ENCODE measurements at regions not wholly inside any gene's neighbourhood (a gene's known extent, or its start where the extent isn't known, plus 50 kb on each side); places are given as distances from the start of the nearest gene placed in this dataset.
"Not testable (repeated sequence)": the region's sequence is repeated elsewhere in the genome, so short reads cannot be mapped to it uniquely, and the experiment has no call there.

DNA sequence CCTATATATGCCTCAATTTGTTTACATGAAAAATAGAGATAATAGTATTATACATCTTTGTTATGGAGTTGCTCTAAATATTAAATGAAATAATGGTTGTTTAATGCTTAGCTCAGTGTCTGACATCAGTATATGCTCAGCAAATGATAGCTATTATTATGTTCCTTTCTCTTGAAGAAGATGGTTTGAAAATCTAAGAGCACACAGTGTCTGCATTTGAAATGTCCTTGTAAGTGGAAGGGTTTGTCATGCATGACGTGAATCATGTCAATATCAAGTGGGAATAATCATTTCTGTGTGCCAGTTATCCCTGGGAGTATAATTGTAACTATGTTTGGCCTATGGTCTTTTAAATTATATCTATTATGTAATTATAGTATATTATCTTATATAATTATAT, 377.5 kb upstream of the SORCS1 start:
- H3K27me3 ChIP-seq (ENCODE audit: control insufficient read depth, insufficient read depth, low read length), result no peaks in the 10 kb centered on the region
- H3K4me1 ChIP-seq (ENCODE audit: control insufficient read depth, insufficient read depth, low read length), result peaks cover 22% of the 10 kb centered on the region

DNA sequence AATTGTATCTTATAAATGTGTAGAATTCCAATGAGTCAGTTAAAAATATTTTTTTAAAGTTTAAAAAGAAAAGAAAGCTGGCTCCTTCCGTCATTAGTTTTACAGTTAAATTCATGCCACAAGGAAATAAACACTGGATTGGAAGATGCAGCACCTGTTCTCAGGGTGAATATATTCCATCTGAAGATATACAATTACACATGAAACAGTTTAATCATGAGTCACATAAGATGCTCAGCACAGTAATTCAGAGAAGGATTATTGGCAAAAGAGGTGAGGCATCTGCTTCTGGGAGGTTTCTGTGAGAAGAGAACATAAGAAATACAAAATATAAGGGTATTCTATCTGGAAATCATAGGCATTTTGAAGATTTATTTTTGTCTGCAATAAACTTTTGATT, 376.5 kb upstream of the SORCS1 start:
- Histone ChIP-seq H3K9ac (ENCODE audit: low read depth, low read length) (no peak overlapping the region), H3K4me3 (ENCODE audit: low read depth, low read length) (no peak overlapping the region), H3K27me3 (ENCODE audit: control insufficient read depth, insufficient read depth, low read length) (no peaks in the 10 kb centered on the region), H3K4me1 (ENCODE audit: control insufficient read depth, insufficient read depth, low read length) (peaks cover 17% of the 10 kb centered on the region), H3K9me3 (ENCODE audit: control insufficient read depth, insufficient read depth, low read length) (no peaks in the 10 kb centered on the region), H3K36me3 (ENCODE audit: control insufficient read depth, insufficient read depth, low read length) (no peaks in the 10 kb centered on the region), H3K27ac (ENCODE audit: low read depth, low read length) (no peak overlapping the region)

More for the DNA sequence above, 377.5 kb upstream of the SORCS1 start:
- H3K9me3 ChIP-seq (ENCODE audit: control insufficient read depth, insufficient read depth, low read length), result no peaks in the 10 kb centered on the region
- H3K27ac ChIP-seq (ENCODE audit: low read depth, low read length), result no peak overlapping the region
- no peak overlapping the region for H3K4me3 ChIP-seq (ENCODE audit: low read depth, low read length)
- no peaks in the 10 kb centered on the region for H3K36me3 ChIP-seq (ENCODE audit: control insufficient read depth, insufficient read depth, low read length)
- no peak overlapping the region for H3K9ac ChIP-seq (ENCODE audit: low read depth, low read length)

DNA sequence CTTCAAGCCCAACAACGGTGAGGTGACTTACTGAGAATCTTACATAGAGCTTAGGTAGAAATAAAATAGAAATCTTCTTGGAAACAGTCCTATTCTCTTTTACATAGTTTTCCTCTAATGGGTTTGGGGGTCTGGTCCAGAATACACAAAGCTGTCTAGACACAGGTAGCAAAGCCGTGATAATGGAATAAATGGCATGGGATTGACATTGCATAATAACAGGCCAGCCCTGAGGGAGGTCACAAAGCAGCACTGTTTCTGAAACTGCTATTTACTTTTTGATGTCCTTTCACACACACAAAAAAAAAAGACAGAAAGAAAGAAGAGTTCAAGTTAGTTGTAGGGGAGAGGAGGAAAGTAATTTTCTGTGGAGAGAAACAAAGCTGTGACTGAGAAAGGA, 364.8 kb upstream of the SORCS1 start:
- no peaks in the 10 kb centered on the region for H3K9me3 ChIP-seq (ENCODE audit: control insufficient read depth, insufficient read depth, low read length)
- no peak overlapping the region for H3K4me3 ChIP-seq (ENCODE audit: low read depth, low read length)
- peak overlapping the region; percentile 63 for H3K27ac ChIP-seq (ENCODE audit: low read depth, low read length)
- no peaks in the 10 kb centered on the region for H3K36me3 ChIP-seq (ENCODE audit: control insufficient read depth, insufficient read depth, low read length)
- no peaks in the 10 kb centered on the region for H3K27me3 ChIP-seq (ENCODE audit: control insufficient read depth, insufficient read depth, low read length)
- H3K9ac ChIP-seq (ENCODE audit: low read depth, low read length), result no peak overlapping the region
- H3K4me1 ChIP-seq (ENCODE audit: control insufficient read depth, insufficient read depth, low read length), result peaks cover 12% of the 10 kb centered on the region; the same call in 1 of the 2 replicates

DNA sequence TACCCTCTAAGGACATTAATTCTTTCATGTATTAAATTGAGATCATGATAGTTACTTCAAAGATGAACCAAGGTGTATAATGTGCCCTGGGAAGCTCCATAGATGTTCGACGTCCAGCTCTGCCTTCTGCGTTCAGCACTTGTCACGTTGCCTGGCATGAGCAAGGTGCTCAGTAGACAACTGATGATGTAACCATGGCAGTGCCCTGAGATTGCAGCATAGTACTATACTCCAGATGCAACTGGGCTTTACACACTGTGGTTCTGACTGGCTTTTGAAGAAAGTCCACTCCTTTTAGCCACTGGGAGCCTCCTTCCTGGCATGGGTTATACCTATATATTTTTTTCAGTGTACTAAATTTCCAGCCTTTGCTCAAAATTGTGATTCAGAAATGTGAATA, 355.8 kb upstream of the SORCS1 start:
- no peaks in the 10 kb centered on the region for H3K36me3 ChIP-seq (ENCODE audit: control insufficient read depth, insufficient read depth, low read length)
- no peaks in the 10 kb centered on the region for H3K4me1 ChIP-seq (ENCODE audit: control insufficient read depth, insufficient read depth, low read length)
- H3K9me3 ChIP-seq (ENCODE audit: control insufficient read depth, insufficient read depth, low read length), result no peaks in the 10 kb centered on the region
- H3K27ac ChIP-seq (ENCODE audit: low read depth, low read length), result no peak overlapping the region
- no peak overlapping the region for H3K9ac ChIP-seq (ENCODE audit: low read depth, low read length)
- H3K27me3 ChIP-seq (ENCODE audit: control insufficient read depth, insufficient read depth, low read length), result no peaks in the 10 kb centered on the region
- H3K4me3 ChIP-seq (ENCODE audit: low read depth, low read length), result no peak overlapping the region

DNA sequence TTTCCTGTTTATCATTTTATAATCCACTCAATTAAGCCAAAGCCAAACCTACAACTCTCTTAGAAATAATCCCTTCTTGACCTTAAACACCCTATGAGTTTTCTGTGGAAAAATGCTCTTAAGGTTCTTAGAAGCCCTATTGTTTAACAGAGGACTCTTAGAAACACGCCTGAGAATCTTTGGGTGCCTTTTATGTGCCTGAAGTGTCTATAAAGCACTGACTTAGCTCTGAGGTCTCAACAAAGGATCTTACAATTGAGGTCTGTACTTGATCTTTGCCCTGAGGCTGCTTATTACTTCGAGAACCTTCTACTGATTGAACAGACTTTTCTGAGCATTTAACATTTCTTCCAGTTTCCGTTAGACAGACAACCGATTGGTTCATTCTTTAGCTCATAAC, 353.3 kb upstream of the SORCS1 start:
- Histone ChIP-seq H3K4me3 (ENCODE audit: low read depth, low read length) (no peak overlapping the region), H3K36me3 (ENCODE audit: control insufficient read depth, insufficient read depth, low read length) (no peaks in the 10 kb centered on the region), H3K9me3 (ENCODE audit: control insufficient read depth, insufficient read depth, low read length) (no peaks in the 10 kb centered on the region), H3K27me3 (ENCODE audit: control insufficient read depth, insufficient read depth, low read length) (no peaks in the 10 kb centered on the region), H3K27ac (ENCODE audit: low read depth, low read length) (no peak overlapping the region), H3K9ac (ENCODE audit: low read depth, low read length) (no peak overlapping the region), H3K4me1 (ENCODE audit: control insufficient read depth, insufficient read depth, low read length) (no peaks in the 10 kb centered on the region)

DNA sequence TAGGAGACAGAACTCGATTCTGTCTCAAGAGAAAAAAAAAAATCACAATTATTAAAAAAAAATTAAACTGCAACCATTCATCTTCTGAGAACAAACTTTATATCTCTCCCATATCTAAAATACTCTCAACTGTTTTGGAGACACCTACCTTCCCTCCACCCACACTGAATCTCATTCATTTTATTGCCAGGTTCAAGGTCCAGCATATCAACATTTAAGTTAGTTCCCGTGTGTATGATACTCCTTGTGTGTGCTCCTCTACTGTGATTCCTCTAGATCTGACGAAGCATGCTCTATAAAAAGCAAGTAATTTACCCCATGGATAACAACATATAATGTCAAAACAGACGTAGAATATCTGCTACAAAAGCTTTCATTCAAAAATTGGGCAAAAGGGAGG, 351.8 kb upstream of the SORCS1 start:
- no peak overlapping the region for H3K27ac ChIP-seq (ENCODE audit: low read depth, low read length)

DNA sequence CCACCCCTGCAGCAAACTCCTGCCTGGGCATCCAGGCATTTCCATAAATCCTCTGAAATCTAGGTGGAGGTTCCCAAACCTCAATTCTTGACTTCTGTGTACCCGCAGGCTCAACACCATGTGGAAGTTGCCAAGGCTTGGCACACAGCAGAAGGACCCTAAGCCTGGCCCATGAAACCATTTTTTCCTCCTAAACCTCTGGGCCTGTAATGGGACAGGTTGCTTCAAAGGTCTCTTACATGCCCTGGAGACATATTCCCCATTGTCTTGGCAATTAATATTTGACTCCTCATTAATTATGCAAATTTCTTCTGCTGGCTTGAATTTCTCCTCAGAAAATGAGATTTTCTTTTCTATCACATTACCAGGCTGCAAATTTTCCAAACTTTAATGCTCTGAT, 339.5 kb upstream of the SORCS1 start:
- H3K27ac ChIP-seq (ENCODE audit: low read depth, low read length); H3K4me3 ChIP-seq (ENCODE audit: low read depth, low read length); H3K9ac ChIP-seq (ENCODE audit: low read depth, low read length); H3K36me3 ChIP-seq (ENCODE audit: control insufficient read depth, insufficient read depth, low read length); H3K4me1 ChIP-seq (ENCODE audit: control insufficient read depth, insufficient read depth, low read length); H3K27me3 ChIP-seq (ENCODE audit: control insufficient read depth, insufficient read depth, low read length): not testable (repeated sequence)
- peaks cover 14% of the 10 kb centered on the region for H3K9me3 ChIP-seq (ENCODE audit: control insufficient read depth, insufficient read depth, low read length)

More for the DNA sequence above, 351.8 kb upstream of the SORCS1 start:
- no peak overlapping the region for H3K9ac ChIP-seq (ENCODE audit: low read depth, low read length)
- no peaks in the 10 kb centered on the region for H3K36me3 ChIP-seq (ENCODE audit: control insufficient read depth, insufficient read depth, low read length)
- H3K4me1 ChIP-seq (ENCODE audit: control insufficient read depth, insufficient read depth, low read length), result no peaks in the 10 kb centered on the region
- H3K27me3 ChIP-seq (ENCODE audit: control insufficient read depth, insufficient read depth, low read length), result no peaks in the 10 kb centered on the region
- H3K4me3 ChIP-seq (ENCODE audit: low read depth, low read length), result no peak overlapping the region
- H3K9me3 ChIP-seq (ENCODE audit: control insufficient read depth, insufficient read depth, low read length), result no peaks in the 10 kb centered on the region

DNA sequence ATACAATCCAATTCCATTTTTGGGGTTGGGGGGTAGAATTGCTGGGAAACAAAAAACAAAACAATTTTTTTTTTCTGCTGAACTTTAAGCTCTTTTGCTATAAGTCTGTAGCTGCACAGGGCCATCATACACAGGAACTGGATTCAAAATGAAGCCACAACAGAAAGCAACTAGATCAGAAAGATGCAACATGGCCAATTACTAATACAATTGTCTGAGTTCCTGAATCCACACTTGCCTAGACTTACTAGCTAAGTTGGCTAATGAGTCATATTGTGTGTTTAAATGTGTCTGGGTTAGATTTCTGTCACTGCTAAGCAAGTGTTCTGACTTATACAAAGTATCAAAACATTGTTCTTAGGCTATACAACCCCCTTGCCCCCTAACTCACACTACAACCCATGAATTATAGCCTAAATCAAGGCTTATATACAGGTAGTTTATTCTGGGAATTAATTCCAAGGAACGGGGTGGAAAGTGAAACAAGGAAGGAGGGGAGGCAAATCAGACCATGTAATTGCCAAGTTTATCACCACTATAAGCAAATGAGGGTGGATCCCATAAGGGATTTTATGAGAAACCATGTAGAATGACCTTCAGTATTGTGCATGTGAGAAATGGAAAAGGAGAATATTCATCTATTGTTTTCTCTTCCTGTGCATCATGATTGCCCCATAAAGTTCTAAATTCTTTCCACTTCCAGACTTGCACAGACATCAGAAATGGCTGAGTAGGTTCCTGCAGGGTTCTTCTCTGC, 337.9 kb upstream of the SORCS1 start:
- H3K4me1 ChIP-seq (ENCODE audit: control insufficient read depth, insufficient read depth, low read length), result no peaks in the 10 kb centered on the region
- H3K9me3 ChIP-seq (ENCODE audit: control insufficient read depth, insufficient read depth, low read length), result peaks cover 14% of the 10 kb centered on the region
- no peak overlapping the region for H3K9ac ChIP-seq (ENCODE audit: low read depth, low read length)
- H3K36me3 ChIP-seq (ENCODE audit: control insufficient read depth, insufficient read depth, low read length), result no peaks in the 10 kb centered on the region
- H3K4me3 ChIP-seq (ENCODE audit: low read depth, low read length), result no peak overlapping the region
- no peaks in the 10 kb centered on the region for H3K27me3 ChIP-seq (ENCODE audit: control insufficient read depth, insufficient read depth, low read length)
- no peak overlapping the region for H3K27ac ChIP-seq (ENCODE audit: low read depth, low read length)

DNA sequence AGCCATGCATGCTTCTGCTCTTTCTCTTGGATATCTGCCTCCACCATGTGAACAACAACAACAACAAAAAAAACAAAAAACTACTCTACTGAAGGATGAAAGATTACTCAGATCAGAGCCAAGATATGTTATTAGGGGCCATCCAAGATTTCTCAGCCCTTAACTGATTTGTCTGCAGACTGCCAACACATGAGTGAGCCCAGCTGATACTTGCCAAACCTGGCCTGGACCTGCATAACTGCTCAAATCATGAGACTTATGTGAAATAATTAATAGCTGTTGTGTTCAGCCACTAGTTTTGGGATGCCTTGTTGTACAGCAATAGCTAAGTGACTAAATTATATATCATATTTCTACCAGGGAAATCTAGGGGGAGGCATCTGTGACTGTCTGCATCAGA, 334.5 kb upstream of the SORCS1 start:
- H3K9me3 ChIP-seq (ENCODE audit: control insufficient read depth, insufficient read depth, low read length), result peaks cover 8% of the 10 kb centered on the region
- H3K9ac ChIP-seq (ENCODE audit: low read depth, low read length), result no peak overlapping the region
- H3K36me3 ChIP-seq (ENCODE audit: control insufficient read depth, insufficient read depth, low read length), result no peaks in the 10 kb centered on the region
- H3K27me3 ChIP-seq (ENCODE audit: control insufficient read depth, insufficient read depth, low read length), result no peaks in the 10 kb centered on the region
- no peaks in the 10 kb centered on the region for H3K4me1 ChIP-seq (ENCODE audit: control insufficient read depth, insufficient read depth, low read length)
- H3K27ac ChIP-seq (ENCODE audit: low read depth, low read length), result no peak overlapping the region
- no peak overlapping the region for H3K4me3 ChIP-seq (ENCODE audit: low read depth, low read length)

DNA sequence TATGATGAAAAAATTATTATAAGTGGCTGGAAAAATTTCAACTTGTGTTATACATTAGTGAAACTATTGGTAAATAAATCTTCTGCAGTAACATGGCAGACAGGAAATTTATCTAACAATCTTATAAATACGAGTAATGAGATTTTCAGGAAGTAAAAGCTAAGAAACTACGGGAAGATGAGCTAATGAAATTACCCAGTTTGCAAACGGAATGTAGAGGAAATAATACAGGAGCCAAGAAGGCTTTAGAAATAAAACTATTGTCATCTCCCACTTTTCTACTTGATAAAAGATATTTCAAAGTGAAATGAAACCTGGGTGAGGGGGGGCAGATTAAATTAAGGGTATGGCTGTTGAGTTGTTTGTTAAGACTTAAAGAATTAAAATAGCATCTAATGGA, 332.5 kb upstream of the SORCS1 start:
- Histone ChIP-seq H3K4me1 (ENCODE audit: control insufficient read depth, insufficient read depth, low read length) (no peaks in the 10 kb centered on the region), H3K4me3 (ENCODE audit: low read depth, low read length) (no peak overlapping the region), H3K9me3 (ENCODE audit: control insufficient read depth, insufficient read depth, low read length) (0 out of 2 replicates have a peak, but pooled peaks cover 2% of the 10 kb centered on the region), H3K36me3 (ENCODE audit: control insufficient read depth, insufficient read depth, low read length) (no peaks in the 10 kb centered on the region), H3K27ac (ENCODE audit: low read depth, low read length) (no peak overlapping the region), H3K27me3 (ENCODE audit: control insufficient read depth, insufficient read depth, low read length) (no peaks in the 10 kb centered on the region), H3K9ac (ENCODE audit: low read depth, low read length) (no peak overlapping the region)

DNA sequence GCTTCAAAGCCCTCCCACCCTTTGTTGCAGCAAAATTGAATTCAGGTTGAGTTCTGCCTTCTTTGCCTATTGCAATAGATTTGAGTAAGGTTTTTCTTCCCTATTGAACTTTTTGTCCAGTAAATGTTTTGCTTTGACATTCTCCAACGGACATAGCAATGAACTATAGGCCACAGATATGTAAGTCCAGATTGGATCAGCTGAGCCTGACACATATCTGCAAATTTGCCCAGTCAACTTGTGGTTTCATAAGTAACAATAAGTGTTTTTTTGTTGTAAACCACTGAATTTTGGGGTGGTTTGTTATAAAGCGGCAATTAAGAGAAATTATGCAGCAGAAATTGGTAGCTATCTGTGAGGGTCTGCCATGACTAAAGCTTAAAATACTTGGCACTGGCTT, 332.1 kb upstream of the SORCS1 start:
- H3K27me3 ChIP-seq (ENCODE audit: control insufficient read depth, insufficient read depth, low read length), result no peaks in the 10 kb centered on the region
- H3K4me3 ChIP-seq (ENCODE audit: low read depth, low read length), result no peak overlapping the region
- H3K27ac ChIP-seq (ENCODE audit: low read depth, low read length), result no peak overlapping the region
- 0 out of 2 replicates have a peak, but pooled peaks cover 2% of the 10 kb centered on the region for H3K9me3 ChIP-seq (ENCODE audit: control insufficient read depth, insufficient read depth, low read length)
- H3K9ac ChIP-seq (ENCODE audit: low read depth, low read length), result no peak overlapping the region
- H3K4me1 ChIP-seq (ENCODE audit: control insufficient read depth, insufficient read depth, low read length), result no peaks in the 10 kb centered on the region
- no peaks in the 10 kb centered on the region for H3K36me3 ChIP-seq (ENCODE audit: control insufficient read depth, insufficient read depth, low read length)

All from HUES48 (cell line).